ENCODE measurements at regions not wholly inside any gene's neighbourhood (a gene's known extent, or its start where the extent isn't known, plus 50 kb on each side); places are given as distances from the start of the nearest gene placed in this dataset.
"Not testable (repeated sequence)": the region's sequence is repeated elsewhere in the genome, so short reads cannot be mapped to it uniquely, and the experiment has no call there.

DNA sequence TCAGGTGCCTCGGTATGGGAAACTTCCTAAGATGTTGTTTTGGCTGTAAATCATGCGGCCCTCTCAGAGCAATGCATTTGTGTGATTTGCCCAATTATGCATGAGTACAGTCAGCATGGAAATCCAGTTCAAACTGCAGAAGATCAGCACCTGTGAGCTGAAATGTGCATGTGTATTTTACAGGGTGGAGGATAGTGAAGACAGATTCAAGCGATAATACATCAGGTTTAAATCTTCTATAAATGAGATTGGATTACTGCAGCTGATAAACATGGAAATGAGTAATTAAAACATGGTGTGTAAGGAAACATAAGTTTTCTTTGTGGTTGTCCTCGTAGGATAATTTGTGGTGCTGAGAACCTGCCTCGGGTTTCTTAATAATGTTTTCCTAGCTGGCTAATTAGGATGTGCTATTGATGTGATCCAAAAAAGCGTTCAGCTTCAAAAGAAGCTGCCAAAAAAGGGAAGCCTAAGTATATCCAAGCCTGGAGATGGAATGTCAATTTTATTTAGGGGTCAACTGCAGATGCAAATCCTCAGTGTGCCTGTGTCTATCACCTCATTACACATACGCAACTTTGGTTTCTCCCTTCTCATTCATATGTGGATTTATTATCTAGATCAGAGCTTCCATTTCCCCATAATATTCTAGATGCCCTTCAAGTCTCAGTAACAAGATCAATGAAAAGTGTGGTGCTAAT, 117.1 kb upstream of the CCDC28A start:
- DNase-seq (ENCODE audit: low read depth in 2 of 2) = no peak

DNA sequence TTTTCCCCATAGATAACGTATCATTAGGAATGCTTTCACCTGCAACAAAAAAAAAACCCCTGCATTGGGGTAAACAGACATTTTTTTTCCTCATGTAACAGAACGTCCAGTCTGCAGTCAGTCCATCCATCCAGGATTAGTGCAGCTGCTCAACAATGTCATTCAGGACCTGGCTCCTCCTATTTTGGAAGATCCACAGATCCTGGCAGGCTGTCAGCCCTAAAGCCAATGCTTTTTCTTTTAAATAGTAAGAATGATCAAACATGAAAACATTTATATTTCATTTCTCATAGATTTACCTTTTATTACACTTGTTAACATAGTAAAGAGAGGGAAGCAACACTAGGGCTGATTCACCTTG, 116.5 kb upstream of the CCDC28A start:
- no peak for DNase-seq (ENCODE audit: low read depth in 2 of 2)

DNA sequence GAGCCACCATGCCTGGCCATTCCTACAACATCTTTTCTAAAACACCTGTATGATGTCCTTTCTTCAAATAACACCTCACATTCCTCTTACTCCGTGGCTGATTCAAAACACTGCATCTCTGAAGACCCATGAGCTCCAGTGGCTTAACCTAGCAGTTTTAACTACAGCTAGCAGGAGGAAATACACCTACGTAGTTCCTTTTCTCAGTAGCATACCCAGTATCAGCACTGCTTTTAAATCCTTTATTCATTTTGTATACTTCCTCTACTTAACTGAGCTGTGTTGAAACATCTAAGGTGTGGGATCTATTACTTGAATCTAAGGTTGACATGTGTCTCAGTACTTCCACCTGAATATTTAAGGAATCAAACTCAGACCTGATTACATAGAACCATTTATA, 113.6 kb upstream of the CCDC28A start:
- no peak for DNase-seq (ENCODE audit: low read depth in 2 of 2)

DNA sequence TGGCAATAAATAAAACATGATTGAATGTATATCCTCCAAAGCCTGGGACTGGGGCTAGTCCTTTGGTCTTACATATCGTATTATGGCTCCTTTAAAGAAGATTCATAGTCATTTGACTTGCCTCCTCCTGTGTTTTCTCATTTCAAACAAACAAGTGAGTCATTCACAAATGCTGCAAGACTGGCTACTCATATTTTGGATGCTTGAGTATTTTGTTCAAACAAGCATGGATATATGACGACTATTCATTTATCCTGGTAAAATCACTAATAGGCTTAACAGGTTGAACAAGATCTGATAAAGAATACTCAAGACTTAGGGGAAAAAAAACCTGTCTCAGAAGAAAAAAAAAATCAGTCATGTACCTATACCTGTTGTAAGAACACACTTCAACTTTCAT, 111.1 kb upstream of the CCDC28A start:
- no peak for DNase-seq (ENCODE audit: low read depth in 2 of 2)

DNA sequence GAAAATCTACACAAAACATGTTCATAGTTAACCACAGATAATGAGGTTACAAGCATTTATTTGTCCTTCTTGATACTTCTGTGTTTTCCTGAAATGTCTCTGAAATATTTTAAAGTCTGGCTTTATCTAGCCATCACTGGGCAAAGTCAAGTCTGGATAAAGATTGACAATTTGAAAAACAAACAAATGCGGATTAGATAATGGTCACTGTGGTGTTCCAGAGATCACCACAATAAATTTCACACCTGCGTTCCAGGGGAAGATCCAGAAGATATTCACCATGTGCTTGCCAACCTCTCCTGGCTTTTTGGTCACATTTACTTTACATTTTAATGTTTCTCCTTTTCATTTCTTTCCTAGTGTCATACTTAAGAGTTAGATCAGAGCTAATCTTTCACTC, 109.7 kb upstream of the CCDC28A start:
- no peak for DNase-seq (ENCODE audit: low read depth in 2 of 2)

DNA sequence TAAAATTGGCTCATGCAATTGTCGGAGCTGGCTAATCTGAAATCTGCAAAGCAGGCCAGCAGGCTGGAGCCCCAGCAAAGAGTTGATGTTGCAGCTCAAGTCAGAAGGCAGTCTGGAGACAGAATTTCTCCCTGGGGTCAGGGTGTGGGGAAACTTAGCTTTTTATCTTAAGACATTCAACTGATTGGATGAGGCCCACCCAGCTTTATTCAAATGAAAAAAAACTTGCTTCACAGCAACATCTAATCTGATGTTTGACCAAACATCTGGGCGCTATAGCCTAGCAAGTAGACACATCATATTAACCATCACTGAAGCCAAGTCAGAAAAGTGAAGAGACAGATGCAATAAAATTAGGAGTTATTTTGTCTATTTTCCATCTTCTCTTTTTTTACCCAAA, 108.8 kb upstream of the CCDC28A start:
- no peak for DNase-seq (ENCODE audit: low read depth in 2 of 2)

DNA sequence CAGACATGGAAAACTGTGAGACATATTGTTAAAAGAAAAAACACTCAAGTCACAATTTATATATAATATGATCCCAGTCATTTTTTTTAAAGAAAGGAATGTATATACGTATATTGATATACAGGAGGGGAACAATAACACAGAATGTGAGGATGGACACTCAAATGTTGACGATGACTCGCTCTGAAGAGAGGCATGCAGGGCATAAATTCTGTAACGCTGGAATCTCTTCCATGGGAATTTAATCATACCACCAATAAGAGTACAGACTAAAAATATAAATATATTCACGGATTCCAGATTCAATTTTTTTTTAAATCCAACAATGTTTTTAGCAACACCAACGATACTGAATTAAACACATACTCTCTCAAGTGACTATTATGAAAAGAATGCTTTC, 106.9 kb upstream of the CCDC28A start:
- no peak for DNase-seq (ENCODE audit: low read depth in 2 of 2)

DNA sequence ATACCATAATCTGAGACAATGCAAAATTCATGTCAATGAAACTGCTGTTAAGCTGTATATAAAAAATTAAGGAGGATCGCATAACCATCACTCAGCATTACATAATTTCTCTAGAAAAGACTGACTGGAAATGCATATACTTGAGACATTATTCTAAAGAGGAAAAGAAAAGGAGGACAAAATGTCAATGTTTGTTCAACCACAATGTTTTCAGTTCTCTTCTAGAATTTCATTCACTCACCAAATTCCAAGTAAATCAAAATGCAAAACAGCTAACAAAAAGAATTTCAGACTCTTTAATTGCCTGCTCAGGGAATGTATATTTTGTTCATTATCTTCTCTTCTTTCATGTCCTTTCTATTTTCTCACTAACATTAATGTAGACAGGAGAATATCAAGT, 106.2 kb upstream of the CCDC28A start:
- DNase-seq (ENCODE audit: low read depth in 2 of 2) = no peak

DNA sequence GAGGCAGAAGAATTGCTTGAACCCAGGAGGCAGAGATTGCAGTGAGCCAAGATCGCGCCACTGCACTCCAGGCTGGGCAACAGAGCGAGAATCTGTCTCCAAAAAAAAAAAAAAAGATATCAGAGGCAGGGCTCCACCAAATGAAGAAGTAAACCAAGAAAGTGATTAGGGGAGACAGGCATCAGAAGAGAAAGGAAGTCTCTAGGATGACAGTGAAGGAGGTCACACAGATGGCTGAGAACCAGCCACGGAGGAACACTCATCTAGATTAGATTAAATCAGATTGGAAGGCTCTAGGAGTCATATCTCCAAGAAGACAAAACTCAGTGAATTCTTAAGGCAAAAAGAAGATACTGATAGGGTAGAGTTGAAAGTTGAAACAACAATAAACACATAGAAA, 102.2 kb upstream of the CCDC28A start:
- no peak for DNase-seq (ENCODE audit: low read depth in 2 of 2)

DNA sequence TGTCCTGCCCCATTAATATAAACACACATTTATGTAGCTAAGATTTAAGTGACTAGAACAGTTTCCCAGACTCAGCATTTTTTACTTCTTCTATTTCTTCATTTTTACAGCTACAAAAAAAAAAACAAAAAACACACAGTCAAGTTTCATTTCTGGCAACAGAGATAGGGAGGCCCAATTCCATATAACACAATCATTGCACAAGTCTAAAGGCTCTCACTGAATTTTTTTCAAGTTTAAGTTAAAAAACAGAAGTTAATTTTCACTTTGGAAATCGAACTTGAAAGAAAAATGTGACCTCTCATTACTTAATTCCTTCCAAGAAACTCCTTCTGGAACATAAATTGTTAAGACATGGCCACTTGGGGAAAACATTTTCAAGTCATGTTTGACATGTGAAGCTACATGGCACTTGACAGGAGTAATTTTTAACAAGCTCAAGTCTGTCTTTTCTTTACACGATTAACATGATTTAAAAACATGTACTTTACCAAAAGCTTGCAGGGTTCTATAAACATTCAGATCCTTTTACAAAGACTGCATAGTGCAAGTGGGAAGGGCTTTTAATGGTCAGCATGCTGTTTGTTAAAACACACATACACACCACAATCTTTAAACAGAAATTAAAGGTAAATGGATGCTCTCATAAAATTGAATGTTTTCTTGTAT, 100.1 kb upstream of the CCDC28A start:
- no peak for DNase-seq (ENCODE audit: low read depth in 2 of 2)

DNA sequence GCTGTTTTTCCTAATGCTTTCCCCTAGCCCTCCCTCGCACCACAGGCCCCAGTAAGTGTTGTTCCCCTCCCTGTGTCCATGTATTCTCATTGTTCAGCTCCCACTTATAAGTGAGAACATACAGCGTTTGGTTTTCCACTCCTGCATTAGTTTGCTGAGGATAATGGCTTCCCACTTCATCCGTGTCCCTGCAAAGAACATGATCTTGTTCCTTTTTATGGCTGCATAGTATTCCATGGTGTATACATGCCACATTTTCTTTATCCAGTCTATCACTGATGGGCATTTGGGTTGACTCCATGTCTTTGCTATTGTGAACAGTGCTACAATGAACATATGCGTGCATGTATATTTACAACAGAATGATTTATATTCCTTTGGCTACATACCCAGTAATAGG, 99.1 kb upstream of the CCDC28A start:
- not testable (repeated sequence) for DNase-seq (ENCODE audit: low read depth in 2 of 2)

DNA sequence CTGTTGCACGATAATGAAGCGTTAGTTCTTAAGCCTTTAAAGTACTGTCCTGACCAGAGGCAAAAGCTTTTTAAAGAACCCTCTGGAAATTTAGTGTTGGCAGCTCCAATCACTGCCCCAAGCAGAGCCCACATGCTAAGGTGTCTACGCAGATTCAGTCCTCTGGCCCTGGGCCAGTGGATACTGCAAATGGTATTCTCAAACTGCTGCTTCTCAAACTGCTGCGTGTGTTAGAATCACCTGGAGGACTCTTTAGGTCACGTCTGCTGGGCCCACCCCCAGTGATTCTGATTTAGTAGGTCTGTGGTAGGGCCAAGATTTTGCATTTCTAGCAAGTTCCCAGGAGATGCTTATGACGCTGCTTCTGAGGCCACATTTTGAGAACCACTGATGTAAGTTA, 96.0 kb upstream of the CCDC28A start:
- DNase-seq (ENCODE audit: low read depth in 2 of 2) = no peak

DNA sequence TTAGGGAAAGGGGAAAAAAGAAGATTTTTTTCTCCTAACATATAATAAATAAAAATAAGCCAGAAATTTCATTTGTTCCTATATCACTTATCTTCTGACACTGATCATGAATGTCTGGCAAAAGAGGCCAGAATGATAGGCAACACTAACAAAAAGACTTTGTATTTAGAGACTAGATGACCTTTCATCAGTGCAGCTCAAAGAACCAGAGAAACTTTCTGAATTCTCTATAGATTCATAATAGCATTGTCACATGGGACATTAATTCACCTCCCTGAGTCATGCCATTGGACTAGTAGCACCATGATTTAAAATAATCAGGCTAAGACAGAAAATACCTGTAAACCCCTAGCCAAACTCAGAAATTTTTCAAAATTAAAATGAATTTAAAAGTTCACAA, 95.4 kb upstream of the CCDC28A start:
- DNase-seq (ENCODE audit: low read depth in 2 of 2) = no peak

DNA sequence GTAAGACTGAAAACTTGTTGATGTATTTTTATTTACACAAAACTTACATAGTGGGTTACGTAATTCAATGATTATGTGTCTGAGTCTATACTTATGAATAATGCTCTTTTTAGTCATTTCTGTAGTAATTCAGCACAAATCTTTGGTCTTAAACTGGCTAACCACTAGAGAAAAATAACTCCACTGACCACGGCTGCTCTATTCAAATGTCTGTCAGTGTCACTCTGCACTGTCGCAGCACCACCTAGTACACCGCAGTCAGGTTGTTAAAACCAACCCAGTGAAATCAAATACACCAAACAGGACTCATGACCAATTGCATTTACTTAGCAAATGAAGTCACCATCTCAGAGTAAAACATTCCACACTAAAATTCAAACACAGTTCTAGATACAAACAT, 93.5 kb upstream of the CCDC28A start:
- DNase-seq (ENCODE audit: low read depth in 2 of 2) = no peak

DNA sequence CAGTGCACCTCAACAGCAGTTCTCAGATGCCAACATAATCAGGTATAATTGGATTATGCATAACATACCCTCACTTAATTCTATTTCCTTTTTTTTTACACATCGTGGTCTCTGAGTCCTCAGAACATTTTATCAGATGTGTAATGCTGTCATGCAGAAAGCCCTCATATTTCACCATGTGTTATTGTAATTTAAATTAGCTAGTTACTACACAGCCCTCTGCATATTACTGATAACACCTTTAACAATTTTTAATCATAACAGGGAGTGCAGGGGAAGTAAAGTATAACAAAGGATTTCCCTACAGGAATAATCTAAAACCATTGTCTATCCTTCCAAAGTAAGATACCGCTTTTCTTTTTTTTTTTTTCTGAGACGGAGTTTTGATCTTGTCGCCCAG, 91.9 kb upstream of the CCDC28A start:
- DNase-seq (ENCODE audit: low read depth in 2 of 2) = no peak

DNA sequence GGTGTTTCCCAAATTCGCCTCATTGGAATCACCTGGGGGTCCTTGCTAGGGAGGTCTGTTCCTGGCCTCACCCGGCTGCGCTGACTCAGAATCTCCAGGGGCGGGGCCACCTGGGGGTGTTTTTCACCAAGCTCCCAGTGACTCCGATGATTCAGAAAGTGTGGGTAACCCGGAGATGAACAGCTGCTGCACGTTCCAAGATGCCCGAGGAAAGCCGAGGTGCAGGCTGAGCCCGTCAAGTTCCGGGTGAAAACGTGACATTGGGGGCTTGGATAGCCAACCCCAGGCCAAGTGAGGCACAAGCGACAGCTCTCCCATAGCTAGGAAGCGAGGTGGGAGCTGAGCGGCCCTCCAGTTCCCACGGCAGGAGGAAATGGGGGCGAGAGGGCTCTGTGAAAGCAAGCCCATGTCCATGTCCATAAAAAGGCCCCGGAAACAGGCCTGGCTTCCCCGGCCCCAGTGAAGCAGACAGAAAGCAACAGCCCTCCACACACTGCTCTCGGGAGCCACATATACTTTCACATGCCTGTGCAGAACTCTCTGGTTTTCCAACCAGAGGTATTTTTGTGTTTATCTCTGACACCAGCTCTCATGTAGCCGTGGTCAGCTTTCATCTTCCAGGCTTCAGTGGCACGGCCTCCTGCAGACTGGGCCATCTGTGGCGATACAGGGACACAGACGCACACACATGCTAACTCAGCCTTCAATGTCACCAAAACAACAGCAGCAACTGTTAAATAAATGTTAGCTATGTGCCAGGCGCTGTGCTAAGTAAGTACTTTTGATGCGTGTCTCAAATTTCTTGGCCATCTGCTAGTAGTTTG, 90.7 kb upstream of the CCDC28A start:
- no peak for DNase-seq (ENCODE audit: low read depth in 2 of 2)

DNA sequence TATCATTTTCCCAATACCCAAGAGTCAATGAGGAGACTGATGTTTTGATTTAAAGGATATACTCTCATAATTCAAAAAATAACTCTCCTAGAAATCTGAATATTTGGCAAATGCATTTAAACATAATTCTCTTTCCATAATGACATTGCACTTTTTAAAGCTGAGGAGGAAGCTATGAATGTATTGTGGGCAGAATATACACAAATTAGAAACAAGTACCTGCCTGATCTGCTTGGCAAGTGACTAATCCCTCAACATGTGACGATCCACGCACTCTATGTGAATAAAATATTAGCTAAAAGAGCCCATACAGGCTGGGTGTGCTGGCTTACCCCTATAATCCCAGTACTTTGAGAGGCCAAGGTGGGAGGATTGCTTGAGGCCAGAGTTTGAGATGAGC, 88.3 kb upstream of the CCDC28A start:
- no peak for DNase-seq (ENCODE audit: low read depth in 2 of 2)

DNA sequence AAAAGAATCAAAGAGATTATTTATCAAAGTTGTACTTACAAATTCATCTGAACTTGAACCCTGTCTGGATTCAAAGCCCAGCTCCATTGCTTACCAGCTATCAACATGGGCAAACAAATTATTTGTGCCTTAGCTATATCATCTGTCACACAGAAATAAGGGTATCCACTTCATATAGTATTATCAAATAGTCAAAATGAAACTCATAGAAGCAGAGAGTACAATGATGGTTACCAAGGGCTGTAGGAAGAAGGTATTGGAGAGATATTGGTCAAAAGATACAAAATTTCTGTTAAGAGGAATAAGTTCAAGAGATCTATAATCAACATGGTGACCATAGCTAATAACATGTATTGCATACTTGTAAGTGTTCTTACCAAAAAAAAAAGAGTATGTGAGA, 87.8 kb upstream of the CCDC28A start:
- DNase-seq (ENCODE audit: low read depth in 2 of 2) = no peak

DNA sequence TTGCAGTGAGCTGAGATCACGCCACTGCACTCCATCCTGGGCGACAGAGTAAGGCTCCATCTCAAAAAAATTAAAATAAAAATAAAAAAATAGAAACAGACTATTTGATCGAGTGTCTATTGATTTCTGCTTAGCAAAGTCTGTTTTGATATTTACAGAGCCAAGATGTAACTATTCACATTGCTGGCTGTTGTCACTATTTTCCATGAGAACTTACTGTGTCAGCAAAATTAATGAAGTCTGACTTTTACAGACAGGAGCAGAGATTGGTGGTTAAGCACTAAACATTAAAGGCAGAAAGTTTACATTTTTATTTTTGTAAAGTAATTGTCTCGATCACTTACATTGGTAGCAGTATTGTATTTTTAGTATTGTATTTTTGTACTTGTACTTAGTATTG, 85.0 kb upstream of the CCDC28A start:
- no peak for DNase-seq (ENCODE audit: low read depth in 2 of 2)

DNA sequence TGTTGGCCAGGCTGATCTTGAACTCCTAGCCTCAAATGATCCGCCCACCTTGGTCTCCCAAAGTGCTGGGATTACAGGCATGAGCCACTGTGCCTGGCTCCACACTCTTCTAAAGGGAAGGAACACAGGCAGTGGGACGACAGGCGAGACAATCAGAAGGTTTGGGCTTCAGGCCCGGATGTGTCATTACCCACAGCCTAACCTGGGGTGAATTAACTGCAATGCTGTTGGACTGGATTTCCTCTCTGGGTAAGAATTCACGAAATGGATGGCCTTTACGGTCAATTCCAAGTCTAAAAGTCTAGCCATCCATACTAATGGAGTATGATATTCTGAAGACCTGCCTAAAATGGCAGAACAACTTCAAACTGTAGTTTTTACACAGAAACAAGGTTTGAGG, 83.7 kb upstream of the CCDC28A start:
- no peak for DNase-seq (ENCODE audit: low read depth in 2 of 2)

DNA sequence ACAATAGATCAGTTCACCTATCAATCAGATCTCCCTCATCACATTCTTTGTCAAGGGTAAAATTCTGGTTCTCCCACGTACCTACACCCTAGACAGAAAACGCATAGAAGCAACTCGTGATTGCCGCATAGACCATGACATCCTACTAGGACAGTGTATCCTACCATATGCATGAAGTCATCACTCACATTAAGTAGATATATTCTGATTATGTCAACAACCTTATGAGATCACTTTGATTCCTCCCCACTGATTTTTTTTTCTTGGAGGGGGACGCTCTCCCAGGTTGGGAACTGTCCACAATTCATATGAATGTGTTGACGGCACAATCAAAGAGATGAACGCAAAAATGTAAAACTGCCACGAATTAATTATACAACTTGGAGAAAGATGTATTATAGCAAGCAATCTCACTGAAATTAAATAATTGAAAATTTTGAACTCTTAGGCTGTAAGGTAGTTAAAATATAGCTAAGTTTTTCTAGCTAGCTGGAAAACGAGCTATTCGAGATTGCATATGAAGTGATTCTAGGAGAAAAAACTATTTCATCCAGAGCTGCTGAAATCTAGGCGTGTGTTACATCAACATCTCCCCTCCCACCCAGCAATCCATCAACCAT, 82.5 kb upstream of the CCDC28A start:
- no peak for DNase-seq (ENCODE audit: low read depth in 2 of 2)

DNA sequence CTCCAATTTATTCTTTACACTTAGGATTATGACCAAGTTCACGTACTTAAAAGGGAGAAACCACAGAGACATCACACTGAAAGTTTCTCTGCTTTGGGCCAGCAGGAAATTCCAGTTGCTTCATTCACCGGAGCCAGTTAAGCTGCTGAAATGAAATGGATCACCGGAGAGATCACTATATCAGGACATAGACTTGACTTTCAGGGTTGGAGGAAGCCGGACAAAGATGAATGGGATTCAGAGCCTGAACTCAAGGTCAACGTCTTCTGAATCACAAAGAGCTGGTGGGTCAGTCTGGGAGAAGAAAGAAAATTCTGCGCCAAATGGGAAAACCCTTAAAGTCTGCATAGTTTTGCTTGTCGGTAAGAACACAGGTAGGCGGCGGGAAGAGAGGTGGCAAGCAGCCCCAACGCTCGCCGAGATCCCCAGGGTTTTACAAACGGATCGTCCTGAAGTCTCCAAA, 81.9 kb upstream of the CCDC28A start:
- DNase-seq (ENCODE audit: low read depth in 2 of 2) = no peak
